GM23248 (cell line): ENCODE measurements at regions not wholly inside any gene's neighbourhood (a gene's known extent, or its start where the extent isn't known, plus 50 kb on each side); places are given as distances from the start of the nearest gene placed in this dataset.

Experiments
- EZH2 ChIP-seq: fragments of 200-600 bp; sonication (generic); IDR thresholded peaks from 2 replicates; pipeline ENCODE4 v1.6.1; 2018; ENCODE audit warnings: antibody characterized with exemption, mild to moderate bottlenecking; ENCODE audit not compliant: insufficient read depth, poor library complexity, severe bottlenecking
- EZH2phosphoT487 ChIP-seq: fragments of 200-600 bp; sonication (generic); IDR thresholded peaks from 2 replicates; pipeline ENCODE4 v1.6.1; 2018; ENCODE audit warnings: antibody characterized with exemption, moderate library complexity, mild to moderate bottlenecking, low read depth; ENCODE audit not compliant: insufficient read depth

- TF ChIP-seq EZH2 = no peak
- TF ChIP-seq EZH2phosphoT487 = no peak
These were observed 145.3 kb upstream of the NAMPT start for GRCh38 chr7:106430103-106430502.
